GDM1 (cell line): ENCODE measurements at regions not wholly inside any gene's neighbourhood (a gene's known extent, or its start where the extent isn't known, plus 50 kb on each side); places are given as distances from the start of the nearest gene placed in this dataset.

Experiments used
- DNase-seq: peaks from one replicate; lab custom pipeline; 2025; lab: John Stamatoyannopoulos, UW

- no peak for DNase-seq
Observed at GRCh38 chr1:2916706-2917105, 104.6 kb upstream of the ACTRT2 start.

- DNase-seq = no peak
Observed at GRCh38 chr1:2917284-2917683, 104.0 kb upstream of the ACTRT2 start.

- no peak for DNase-seq
Observed at GRCh38 chr1:2918441-2918840, 102.8 kb upstream of the ACTRT2 start.

- no peak for DNase-seq
Observed at GRCh38 chr1:2919841-2920240, 101.4 kb upstream of the ACTRT2 start.

- DNase-seq = no peak
Observed at GRCh38 chr1:2920421-2921015, 100.7 kb upstream of the ACTRT2 start.

GRCh38 chr1:2921970-2922686 lies 99.1 kb upstream of the ACTRT2 start:
- no peak for DNase-seq

- no peak for DNase-seq
Observed at GRCh38 chr1:2923351-2923750, 97.9 kb upstream of the ACTRT2 start.

- no peak for DNase-seq
Observed at GRCh38 chr1:2925291-2925690, 96.0 kb upstream of the ACTRT2 start.

GRCh38 chr1:2925918-2926317 lies 95.3 kb upstream of the ACTRT2 start:
- no peak for DNase-seq

GRCh38 chr1:2926447-2927055 lies 94.7 kb upstream of the ACTRT2 start:
- DNase-seq = no peak

- no peak for DNase-seq
Observed at GRCh38 chr1:2927393-2928360, 93.6 kb upstream of the ACTRT2 start.

- no peak for DNase-seq
Observed at GRCh38 chr1:2928366-2929325, 92.6 kb upstream of the ACTRT2 start.

GRCh38 chr1:2929335-2929734 lies 91.9 kb upstream of the ACTRT2 start:
- DNase-seq = no peak

GRCh38 chr1:2930016-2930815 lies 91.1 kb upstream of the ACTRT2 start:
- DNase-seq = no peak

GRCh38 chr1:2930913-2931723 lies 90.1 kb upstream of the ACTRT2 start:
- no peak for DNase-seq

- no peak for DNase-seq
Observed at GRCh38 chr1:2931724-2932401, 89.4 kb upstream of the ACTRT2 start.

- no peak for DNase-seq
Observed at GRCh38 chr1:2932671-2933350, 88.5 kb upstream of the ACTRT2 start.

GRCh38 chr1:2933431-2934155 lies 87.7 kb upstream of the ACTRT2 start:
- DNase-seq = no peak
